LoVo (cell line): ENCODE measurements at regions not wholly inside any gene's neighbourhood (a gene's known extent, or its start where the extent isn't known, plus 50 kb on each side); places are given as distances from the start of the nearest gene placed in this dataset.
"Not testable (repeated sequence)": the region's sequence is repeated elsewhere in the genome, so short reads cannot be mapped to it uniquely, and the experiment has no call there.

Experiments
- DNase-seq: peaks from one replicate; pipeline ENCODE4 v3.0.0-alpha.2; 2016; ENCODE audit warnings: low spot score

DNA sequence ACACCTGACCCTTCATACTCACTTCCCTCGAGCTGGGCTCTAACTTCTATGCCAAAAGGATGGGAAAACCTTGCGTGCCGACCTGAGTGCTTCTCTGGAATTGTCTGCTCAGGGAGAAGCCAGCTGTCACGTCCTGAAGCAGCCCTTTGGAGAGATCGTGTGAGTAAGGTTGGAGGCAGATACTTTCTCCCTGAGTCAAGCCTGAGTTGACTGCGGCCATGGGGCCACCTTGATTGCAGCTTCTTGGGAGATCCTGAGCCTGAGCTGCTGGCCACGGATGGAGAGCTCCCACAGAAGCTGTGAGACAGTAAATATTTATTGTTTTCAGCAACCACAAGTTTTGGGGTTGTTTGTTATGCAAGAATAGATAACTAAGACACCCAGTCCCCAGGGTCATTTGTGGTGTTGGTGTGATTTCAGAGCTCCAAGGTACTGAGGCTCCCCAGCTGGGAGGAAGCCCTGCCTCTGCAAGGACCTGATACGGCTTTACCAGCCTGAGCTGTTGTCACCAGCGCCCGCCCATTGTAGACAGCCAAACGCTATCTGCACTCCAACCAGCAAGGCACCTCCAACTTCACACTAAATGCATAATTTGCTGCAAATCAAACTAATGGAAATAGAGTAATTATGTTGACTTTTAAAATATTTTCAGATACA, 531.6 kb downstream of the PTPRU start:
- no peak for DNase-seq

DNA sequence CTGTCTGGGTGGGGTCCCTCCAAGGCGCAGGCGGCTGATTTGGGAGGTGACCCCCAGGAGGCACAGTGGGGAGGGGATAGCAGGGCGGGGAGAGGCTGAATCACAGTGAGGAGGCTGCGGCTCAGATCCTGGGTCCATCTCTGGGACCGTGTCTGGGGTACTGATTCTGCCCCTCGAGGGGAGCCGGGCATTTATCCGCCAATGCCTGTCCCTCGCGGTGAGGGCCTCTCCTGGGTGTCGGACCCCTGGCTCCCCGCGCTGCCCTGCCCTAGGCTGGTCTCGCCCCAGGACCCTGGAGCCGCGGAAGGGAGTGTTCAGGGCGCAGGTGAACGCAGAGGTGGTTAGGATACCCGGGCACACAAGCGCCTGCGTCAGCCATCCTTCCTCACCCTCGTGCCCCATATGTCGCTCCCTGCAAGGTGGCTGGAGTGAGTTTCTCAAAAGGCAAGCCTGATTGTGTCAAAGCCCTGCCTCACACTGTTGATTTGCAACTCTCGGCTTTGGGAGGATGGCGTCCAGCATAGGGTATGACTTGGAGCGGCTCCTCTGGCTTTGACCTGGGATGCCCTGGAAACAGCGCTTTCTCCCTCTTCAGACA, 530.9 kb downstream of the PTPRU start:
- no peak for DNase-seq

DNA sequence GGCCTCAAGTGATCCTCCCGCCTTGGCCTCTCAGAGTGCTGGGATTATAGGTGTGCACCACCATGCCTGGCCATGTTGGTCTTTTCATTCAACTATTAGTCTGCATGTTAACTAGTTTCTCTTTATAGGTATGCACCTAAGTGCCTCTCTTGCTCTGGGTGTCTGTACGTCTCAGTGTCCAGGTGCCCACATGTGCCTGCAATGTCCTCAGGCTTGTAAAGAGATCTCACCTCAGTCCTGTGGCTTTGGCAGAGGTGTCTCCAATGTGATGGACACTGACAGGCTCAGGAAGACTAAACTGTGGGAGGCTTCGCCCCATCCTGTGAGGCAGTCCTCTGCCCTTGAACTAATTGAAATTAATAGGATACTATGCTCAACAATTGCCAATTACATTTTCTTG, 526.3 kb downstream of the PTPRU start:
- DNase-seq, result no peak

DNA sequence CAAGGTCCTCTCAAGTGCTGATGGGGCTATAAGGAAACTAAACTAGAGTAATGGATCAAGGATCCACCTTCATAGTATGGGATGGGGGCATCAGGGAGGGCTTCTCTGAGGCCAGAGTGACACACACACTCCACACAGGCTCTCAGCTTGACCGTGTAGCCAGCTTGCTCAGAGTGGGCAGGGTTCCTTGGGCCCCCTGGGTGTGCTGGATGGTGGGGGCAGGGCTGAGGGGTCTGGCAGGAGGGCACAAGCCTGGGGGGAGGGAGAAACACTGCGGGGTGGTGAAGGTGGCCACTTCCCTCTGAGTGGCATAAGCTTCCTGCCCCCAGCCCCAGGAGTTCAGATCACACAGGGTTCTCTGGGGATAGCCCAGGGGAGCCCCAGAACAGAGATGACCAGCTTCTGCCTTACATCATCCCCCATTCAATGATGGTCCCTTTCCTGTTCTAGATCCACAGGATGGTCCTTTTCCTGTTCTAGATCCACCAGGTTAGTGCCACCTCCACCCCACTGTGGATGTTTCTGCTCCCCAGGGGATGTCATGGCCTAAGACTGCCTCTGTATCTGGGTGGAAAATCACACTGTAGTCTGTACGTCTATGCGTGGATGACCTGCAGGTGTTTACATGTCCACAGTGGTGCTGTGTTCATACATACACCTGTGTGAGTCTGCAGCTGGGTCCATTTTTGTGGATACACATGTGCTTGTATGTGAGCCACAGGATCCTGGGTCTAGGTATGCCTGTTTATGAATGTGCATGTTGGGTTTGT, 525.0 kb downstream of the PTPRU start:
- DNase-seq, result no peak

DNA sequence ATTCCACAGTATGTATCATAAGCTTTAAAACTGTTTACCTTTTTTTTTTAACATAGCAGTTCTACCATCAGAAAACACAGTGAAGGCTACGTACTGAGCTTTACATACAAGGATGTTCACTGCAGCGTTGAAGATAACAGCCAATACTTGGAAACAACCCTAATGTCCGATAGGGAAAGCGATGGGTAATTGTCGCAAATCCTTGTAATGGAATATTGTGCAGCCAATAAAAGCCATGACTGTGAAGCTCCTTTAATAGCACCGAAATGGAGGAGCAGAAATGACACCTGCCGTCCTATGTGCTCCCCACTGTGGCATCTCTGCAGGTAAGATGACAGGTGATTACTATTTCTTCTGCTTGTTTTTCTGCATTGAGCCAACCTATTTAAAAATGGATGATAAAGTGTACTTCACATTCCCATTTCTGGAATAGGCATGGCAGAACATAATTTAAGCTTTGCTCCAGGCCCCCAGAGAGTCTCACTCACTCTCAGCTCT, 523.8 kb downstream of the PTPRU start:
- no peak for DNase-seq

DNA sequence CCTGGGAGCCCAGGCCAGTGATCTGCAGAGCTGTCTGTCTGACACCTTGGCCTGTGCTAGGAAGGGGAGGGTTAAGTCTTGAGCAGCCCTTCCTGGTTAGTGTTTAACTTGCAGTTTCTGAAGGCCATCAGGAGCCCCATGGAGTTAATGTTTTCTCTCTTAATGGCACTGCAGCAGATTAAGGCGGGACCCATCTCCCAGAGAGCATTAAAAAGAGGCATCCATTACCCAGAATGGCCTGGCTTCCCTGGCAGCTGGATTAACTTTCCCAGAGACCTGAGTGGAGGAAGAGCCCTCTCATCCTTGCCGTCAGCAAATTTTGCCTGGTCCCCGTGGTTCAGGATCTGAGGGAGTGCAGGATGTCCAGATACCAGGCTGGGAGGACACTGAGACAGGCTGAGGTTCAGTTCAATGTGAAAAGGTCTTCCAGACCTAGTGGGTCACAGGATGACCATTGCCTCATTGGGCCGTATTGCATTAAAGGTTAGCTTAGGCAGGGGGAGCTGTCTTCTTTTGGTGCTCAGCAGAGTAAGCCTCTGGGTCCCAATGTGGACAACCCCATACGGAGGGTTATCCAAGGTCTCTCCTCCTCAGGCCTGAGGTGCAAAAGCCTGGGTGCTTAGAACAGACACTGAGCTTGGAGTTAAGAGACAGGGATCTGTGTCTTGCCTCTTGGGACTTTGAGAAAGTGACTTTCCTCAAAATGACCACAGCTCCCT, 522.6 kb downstream of the PTPRU start:
- no peak for DNase-seq

DNA sequence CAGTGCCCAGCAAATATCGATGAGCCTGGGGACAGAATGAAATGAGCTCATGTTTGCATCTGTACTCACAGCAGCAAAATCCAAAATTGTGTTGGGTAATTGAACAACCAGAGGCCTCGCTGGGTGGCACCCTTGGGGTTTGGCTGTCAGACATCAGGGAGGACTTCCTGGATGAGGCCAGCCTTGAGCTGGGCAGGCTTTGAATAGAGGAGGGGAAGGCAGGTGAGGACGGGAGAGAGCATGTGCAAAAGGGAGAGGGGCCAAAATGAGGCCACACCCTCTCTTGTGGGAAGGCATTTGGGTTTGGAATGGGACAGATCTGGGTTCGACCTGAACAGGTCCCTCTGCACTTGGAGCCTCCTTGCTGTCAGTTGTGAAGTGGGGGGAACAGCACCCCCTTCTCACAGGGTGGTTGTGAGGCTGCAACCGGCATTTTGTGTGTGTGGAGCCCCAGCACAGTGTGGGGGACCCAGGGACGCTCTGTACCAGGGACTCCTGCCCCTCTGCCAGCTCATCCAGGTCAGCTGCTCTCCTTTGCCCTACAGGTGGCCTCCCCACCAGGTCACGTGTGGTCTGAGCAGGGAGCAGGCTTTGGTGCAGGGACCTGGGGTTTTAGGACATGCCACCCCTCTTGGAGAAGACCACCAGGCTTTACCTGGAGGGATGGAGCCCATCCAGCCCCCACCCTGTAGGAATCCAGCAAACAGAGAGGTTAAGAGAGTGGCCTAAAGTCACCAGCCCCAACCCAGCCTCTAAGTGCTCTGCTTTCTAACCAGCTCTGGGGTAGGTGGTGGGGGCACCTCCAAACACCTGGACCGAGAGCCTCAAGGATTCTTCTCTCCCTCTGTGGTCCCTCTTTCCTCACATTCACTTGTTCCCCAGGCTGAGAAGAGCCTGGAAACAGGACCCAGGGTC, 521.8 kb downstream of the PTPRU start:
- DNase-seq, result no peak

DNA sequence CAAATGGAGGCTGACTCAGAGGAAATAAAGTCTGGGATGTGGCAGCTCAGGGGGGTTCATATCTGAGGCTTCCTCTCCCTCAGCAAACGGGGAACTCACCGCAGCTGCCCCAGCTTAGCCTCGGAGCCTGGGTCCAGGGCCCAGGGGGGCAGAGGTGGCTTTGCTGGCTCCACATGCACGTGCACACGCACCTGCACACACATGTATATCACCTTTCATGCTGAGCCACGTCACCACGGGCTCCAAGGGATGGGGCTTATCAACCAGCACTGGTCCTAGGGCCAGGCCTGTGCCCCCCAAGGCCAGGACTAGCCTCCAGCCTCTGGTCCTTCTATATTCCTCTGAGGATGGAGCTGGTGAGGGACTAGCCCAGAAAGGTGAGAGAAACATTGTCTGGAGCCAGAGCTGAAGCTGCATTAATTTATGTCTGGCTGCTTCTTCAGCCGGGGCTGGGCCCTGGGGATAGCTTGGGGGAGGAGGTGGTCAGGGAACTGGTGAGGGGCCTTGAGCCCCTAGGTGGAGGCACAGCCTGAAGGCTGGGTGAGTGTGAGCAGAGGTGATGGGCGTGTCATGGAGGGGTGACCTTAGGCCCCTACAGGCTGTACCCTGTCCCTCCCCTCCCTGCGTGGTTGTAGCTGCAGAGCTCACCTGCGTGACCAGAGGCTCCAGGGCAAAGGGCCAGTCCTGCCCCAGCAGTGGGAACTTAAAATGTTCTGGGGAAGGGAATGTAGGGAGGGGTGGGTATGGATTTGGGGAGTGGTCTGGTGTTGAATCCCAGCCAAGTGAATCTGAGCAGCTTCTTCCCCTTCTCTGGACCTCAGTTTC, 520.8 kb downstream of the PTPRU start:
- no peak for DNase-seq

DNA sequence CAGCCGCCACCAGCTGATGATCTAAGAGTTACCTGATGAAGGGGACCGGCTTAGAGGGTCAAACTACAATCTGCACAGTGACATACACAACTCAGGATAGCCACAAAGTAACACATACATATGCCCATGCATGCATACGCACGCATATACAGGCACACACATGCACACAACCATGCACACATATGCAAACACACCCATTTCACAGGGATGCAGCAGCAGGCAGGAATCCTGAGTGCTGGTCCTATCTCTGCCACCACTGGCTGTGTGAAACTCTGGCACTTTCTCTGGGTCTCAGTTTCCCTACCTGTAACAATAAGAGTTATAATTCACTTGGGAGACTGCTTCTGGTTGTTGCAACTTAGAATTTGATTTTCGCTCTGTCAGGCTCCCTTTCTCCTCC, 520.2 kb downstream of the PTPRU start:
- no peak for DNase-seq

DNA sequence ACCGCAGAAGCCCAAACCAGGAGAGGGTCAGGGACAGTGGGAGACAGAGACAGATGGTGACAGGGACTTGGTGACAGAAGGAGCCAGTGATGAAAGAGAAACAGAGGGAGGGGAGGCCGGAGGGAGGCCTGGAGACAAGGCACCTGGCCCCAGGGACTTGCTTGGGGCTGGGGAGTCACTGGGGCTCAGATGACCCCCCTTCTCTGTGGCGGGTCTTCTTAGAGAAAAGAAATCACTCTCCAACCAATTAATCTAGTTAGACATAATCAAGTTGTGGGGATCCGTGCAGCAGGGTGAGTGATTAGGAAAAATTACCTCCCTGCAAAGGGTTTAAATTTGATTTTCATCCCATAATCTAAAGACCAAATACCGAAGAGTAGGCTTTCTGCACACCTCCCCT, 519.8 kb downstream of the PTPRU start:
- no peak for DNase-seq

DNA sequence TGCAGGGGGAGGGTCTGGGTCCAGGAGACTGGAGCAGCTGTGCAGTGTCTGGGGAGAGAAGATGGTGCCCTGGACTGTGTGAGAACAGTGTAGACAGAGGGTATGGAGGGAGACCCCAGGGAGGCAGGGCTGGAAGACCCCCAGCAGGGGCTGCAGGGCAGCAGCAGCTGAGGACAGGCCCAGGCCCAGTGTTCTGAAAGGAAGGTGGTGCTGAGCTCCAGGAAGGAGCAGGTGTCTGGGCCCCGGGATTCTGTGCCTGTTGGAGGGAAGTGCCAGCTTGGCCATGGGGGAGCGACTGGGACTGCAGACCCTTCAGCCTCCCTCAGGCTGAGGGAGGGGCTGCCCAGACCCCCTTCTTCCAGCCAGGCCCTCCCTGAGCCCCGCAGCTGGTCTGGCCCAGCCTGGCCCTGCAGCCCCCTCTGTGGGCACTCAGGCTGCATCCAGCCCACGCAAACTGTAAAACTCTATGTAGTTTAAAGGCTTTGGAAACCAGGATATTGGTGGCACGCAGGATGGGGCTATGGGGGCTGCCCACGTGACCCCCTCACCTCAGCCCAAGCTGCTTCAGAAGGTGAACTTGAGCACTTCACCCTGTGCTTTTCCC, 519.2 kb downstream of the PTPRU start:
- not testable (repeated sequence) for DNase-seq

DNA sequence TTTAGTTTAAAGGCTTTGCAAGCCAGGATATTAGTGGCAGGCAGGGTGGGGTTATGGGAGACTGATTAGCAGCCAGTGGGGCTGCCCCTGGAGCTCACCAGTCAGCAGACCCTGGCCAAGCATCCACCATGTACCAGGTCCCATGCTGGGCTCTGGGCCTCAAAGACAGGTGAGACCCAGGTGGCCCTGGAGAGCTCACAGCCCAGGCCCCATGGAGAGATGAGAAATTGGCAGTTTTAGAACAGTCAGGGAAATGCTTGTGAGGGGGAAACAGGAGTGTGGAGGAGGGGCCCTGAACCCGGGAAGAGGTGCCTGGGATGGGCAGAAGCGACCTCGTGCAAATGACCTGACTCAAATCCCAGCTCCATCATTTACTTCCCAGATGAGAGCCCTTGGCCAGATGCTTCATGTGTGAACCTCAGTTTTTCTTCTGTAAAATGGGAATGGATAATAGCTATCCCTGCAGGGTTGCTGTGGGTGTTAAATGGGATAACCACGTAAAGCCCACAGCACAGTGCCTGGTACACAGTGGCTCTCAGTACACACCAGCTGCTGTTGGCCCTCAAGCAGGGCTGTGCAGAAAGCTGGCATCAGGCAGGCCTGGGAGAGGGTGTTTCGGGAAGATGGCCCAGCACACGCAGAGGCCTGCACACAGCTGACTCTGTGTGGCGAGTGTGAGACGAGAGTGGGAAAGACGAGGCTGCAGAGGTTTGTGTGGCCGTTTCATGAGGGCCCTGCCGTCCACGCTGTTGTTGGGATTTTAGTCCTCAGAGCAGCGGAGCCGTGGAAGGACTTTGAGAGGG, 518.5 kb downstream of the PTPRU start:
- DNase-seq, result no peak

DNA sequence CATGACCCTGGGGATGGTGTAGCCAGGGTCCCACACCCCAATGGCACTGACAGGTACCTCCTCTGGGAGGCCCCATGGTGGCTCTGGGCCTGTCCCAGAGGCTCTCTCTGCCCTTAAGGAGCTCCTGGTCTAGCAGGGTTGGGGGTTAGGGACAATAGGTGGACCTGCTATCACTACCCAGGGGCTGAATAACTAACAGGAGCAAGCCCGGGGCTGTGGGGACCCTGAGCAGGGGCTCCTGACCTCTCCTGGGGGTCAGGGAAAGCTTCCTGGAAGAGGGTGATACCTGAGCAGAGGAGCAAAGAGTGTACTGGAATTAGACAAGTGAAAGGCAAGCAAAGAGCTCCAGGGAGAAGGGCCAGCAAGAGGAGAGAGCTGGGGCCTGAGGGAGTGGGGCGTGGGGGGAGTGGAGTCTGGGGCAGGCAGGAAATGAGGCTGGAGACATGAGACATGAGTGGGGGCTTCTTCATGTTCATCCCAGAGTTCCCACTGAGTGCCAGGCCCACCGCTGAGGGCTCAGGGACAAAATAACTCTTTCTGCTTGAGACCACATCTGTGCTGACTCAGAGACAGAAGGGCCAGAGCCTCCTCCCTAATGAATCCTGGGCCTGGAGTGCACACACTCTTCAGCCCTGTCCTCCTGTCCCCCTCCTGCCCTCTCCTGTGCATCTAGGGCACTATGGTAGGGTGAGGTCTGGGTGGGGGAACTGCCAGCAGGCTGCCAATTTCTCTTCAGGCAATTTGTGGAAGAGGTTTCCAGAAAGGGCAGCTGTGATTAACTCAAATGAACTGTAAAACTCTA, 517.6 kb downstream of the PTPRU start:
- no peak for DNase-seq

DNA sequence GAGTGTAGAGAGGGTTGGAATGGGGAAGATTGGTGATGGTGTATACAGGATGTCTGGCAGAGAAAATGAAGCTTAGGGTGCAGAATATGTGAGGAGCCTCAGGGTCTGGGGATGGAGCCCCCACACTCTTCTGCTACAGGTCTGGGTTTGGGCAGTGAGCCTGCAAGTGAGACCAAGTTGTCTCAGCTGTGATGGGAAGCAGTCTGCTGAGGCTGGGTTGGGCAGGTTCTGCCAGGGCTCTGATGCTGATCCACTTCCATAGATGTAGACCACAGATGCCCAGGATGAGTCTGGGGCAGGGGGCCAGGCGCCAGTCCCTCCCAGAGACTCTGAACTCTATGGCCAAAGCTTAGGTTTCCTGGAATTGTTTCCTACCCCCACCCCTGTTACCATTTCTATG, 516.9 kb downstream of the PTPRU start:
- no peak for DNase-seq

DNA sequence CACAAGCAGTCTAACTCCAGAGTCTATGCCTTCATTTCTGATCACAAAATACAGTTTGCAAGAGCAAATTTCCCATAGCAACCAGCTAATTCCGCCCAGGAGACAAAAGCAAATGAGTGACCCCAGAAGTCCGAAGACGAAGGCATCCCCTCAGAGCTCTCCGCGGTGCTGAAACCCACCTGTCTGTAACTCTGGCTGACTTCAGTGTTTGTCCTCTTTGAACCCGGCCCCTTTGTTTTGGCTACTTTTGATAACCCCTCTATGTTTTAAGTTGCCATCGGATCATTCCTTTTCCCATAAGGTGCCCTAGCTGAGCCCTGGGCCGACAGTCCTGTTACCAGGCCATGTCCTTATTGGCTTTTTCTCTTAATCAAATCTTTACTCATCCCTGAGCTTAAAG, 515.8 kb downstream of the PTPRU start:
- DNase-seq, result no peak

DNA sequence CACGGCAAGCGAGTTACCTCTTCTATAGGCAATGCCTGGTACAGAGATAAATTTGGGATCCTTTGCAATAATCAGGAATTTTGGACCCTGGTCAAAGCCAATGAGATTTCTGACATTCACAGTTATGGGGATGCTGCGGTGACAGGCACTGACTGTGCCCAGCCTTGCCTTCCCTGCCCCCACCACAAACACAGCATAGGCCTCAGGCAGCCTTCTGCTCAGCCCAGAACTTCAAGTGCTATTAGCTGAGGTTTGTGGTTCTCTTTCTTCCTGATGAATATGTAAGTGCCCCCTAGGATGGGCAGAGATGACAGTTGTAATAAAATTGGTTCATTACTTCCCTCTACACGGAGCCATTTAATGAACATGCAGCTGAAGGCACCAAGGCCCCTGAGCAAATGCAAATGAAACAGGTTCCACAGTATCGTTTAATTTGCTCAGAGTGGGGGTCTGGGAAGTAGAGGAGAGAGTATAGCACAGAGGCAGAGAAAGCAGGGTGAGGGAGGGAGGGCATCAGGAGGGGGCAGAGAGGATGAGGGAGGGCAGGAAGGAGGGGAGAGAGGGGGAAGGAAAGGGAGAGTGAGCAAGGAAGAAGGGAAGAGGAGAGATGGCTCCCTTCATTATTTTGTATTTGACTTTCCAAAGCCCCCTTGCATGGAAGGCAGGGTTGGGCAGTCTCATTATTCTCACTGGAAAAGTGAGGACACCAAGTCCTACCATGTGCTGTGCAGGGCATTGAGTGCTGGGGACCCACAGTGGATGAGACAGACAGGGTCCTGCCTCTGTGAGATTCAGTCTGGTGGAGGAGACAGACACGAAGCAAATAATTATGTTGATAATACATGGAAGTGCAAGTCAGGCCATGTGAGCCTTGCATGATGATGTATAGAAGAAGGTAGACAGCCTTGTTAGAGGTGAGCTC, 513.0 kb downstream of the PTPRU start:
- no peak for DNase-seq

DNA sequence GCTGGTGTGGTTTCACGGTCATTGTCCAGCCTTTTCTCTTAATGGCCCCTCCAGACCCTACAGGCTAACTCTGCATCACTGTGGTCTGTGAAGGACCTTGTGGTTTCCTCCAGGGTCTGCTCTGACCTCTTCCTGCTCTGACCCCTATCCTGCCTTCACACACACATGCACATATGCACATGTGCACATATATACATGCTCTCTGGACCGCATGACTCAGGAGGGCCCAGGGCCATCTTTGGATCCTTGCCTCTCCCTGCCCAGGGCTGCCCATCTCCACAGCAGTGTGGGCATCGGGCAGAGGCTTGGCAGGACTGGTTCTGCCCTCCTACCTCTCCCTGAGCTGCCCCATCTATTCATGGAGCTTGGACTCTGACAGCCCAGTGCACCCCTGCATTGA, 510.9 kb downstream of the PTPRU start:
- DNase-seq, result no peak
